ENCODE measurements at regions not wholly inside any gene's neighbourhood (a gene's known extent, or its start where the extent isn't known, plus 50 kb on each side); places are given as distances from the start of the nearest gene placed in this dataset.

GRCh38 chr6:93549868-93550267, 130.5 kb upstream of the EPHA7 start:
- Histone ChIP-seq H3K4me3 (no peak overlapping the region), H3K27ac (no peak overlapping the region)

GRCh38 chr6:93524671-93525451, 105.5 kb upstream of the EPHA7 start:
- H3K4me3 ChIP-seq: no peak overlapping the region

GRCh38 chr6:93523365-93523764, 104.0 kb upstream of the EPHA7 start:
- Histone ChIP-seq H3K4me3 (no peak overlapping the region), H3K27ac (no peak overlapping the region)

More at GRCh38 chr6:93524671-93525451, 105.5 kb upstream of the EPHA7 start:
- no peak overlapping the region for H3K27ac ChIP-seq

GRCh38 chr6:93516441-93516840, 97.1 kb upstream of the EPHA7 start:
- Histone ChIP-seq H3K27ac (no peak overlapping the region), H3K4me3 (no peak overlapping the region)

GRCh38 chr6:93515736-93516135, 96.4 kb upstream of the EPHA7 start:
- Histone ChIP-seq H3K27ac (no peak overlapping the region), H3K4me3 (no peak overlapping the region)

GRCh38 chr6:93498713-93499112, 79.4 kb upstream of the EPHA7 start:
- no peak overlapping the region for H3K4me3 ChIP-seq

GRCh38 chr6:93496548-93496947, 77.2 kb upstream of the EPHA7 start:
- H3K4me3 ChIP-seq: no peak overlapping the region
- no peak overlapping the region for H3K27ac ChIP-seq

More at GRCh38 chr6:93498713-93499112, 79.4 kb upstream of the EPHA7 start:
- no peak overlapping the region for H3K27ac ChIP-seq

- H3K27ac ChIP-seq: no peak overlapping the region
Measured at GRCh38 chr6:93494057-93494456, 74.7 kb upstream of the EPHA7 start.

GRCh38 chr6:93474733-93475179, 55.4 kb upstream of the EPHA7 start:
- no peak overlapping the region for H3K27ac ChIP-seq
- no peak overlapping the region for H3K4me3 ChIP-seq

More at GRCh38 chr6:93494057-93494456, 74.7 kb upstream of the EPHA7 start:
- H3K4me3 ChIP-seq: no peak overlapping the region

- Histone ChIP-seq H3K27ac (no peak overlapping the region), H3K4me3 (no peak overlapping the region)
Measured at GRCh38 chr6:93471281-93471680, 51.9 kb upstream of the EPHA7 start.
